WTC11 (cell line): ENCODE measurements at regions not wholly inside any gene's neighbourhood (a gene's known extent, or its start where the extent isn't known, plus 50 kb on each side); places are given as distances from the start of the nearest gene placed in this dataset.

Source experiments
- ATAC-seq: fragments of 200-7000 bp; cut with Tn5 transposase; 2 replicates; pipeline ENCODE4 v1.10.0; 2021; ENCODE audit warnings: mild to moderate bottlenecking, moderate library complexity
- CTCF ChIA-PET: fragments of 300-600 bp; sonication (Branson Sonifier 250); formaldehyde crosslinking; loops from one replicate; lab custom pipeline; 2021; ENCODE audit warnings: antibody characterized with exemption; lab: Charles Lee
- POLR2A ChIA-PET: fragments of 350-600 bp; sonication (Branson Sonifier 250); formaldehyde crosslinking; loops from one replicate; lab custom pipeline; 2021; ENCODE audit warnings: antibody characterized with exemption; lab: Charles Lee
- DNase-seq: peaks from one replicate; pipeline ENCODE4 v3.0.0; 2021; ENCODE audit warnings: low spot score
- H3K27ac Mint-ChIP-seq: 2 replicates; pipeline ENCODE4 v1.8.0; 2021; ENCODE audit warnings: mixed read lengths
- H3K27me3 Mint-ChIP-seq: 2 replicates; pipeline ENCODE4 v1.8.0; 2021; ENCODE audit warnings: low read depth, mild to moderate bottlenecking, moderate library complexity, mixed read lengths
- H3K36me3 Mint-ChIP-seq: 2 replicates; pipeline ENCODE4 v1.8.0; 2021; ENCODE audit warnings: mixed read lengths
- H3K4me1 Mint-ChIP-seq: 2 replicates; pipeline ENCODE4 v1.8.0; 2022; ENCODE audit warnings: mixed read lengths
- H3K4me3 Mint-ChIP-seq: 2 replicates; pipeline ENCODE4 v1.8.0; 2021; ENCODE audit warnings: mild to moderate bottlenecking, moderate library complexity, mixed read lengths
- H3K9me3 Mint-ChIP-seq: 2 replicates; pipeline ENCODE4 v1.8.0; 2021; ENCODE audit warnings: mixed read lengths
- ESRRA ChIP-seq: sonication (generic); formaldehyde crosslinking; IDR thresholded peaks from 2 replicates; pipeline ENCODE4 v1.8.1; 2022; ENCODE audit warnings: mild to moderate bottlenecking, missing genetic modification reagents, borderline replicate concordance
- FOXJ3 ChIP-seq: sonication (generic); formaldehyde crosslinking; IDR thresholded peaks from 2 replicates; pipeline ENCODE4 v1.9.0; 2021; ENCODE audit warnings: missing genetic modification reagents, mild to moderate bottlenecking, borderline replicate concordance
- HMGA2 ChIP-seq: fragments of 250-450 bp; sonication (Bioruptor Pico); IDR thresholded peaks from 2 replicates; pipeline ENCODE4 v1.4.0; 2021; ENCODE audit warnings: mild to moderate bottlenecking, moderate library complexity
- JUN ChIP-seq: sonication (generic); formaldehyde crosslinking; IDR thresholded peaks from 2 replicates; pipeline ENCODE4 v1.8.0; 2023; ENCODE audit warnings: mild to moderate bottlenecking, missing genetic modification reagents
- OVOL2 ChIP-seq: fragments of 250-450 bp; sonication (Bioruptor Pico); IDR thresholded peaks from 2 replicates; pipeline ENCODE4 v1.9.0; 2021; ENCODE audit warnings: mild to moderate bottlenecking, borderline replicate concordance
- RELA ChIP-seq: sonication (generic); formaldehyde crosslinking; IDR thresholded peaks from 2 replicates; pipeline ENCODE4 v1.8.1; 2022; ENCODE audit warnings: missing genetic modification reagents, mild to moderate bottlenecking, borderline replicate concordance
- ZNF232 ChIP-seq: sonication (generic); formaldehyde crosslinking; IDR thresholded peaks from 2 replicates; pipeline ENCODE4 v1.8.0; 2022; ENCODE audit warnings: mild to moderate bottlenecking, missing genetic modification reagents
- ZNF263 ChIP-seq: sonication (generic); formaldehyde crosslinking; IDR thresholded peaks from 2 replicates; pipeline ENCODE4 v1.8.1; 2022; ENCODE audit warnings: low read depth, mild to moderate bottlenecking, moderate library complexity, missing genetic modification reagents
- ZNF317 ChIP-seq: sonication (generic); formaldehyde crosslinking; IDR thresholded peaks from 2 replicates; pipeline ENCODE4 v1.8.1; 2023; ENCODE audit warnings: low read depth, mild to moderate bottlenecking, moderate library complexity, missing genetic modification reagents, borderline replicate concordance
- ZNF671 ChIP-seq: fragments of 250-450 bp; sonication (Bioruptor Pico); IDR thresholded peaks from 2 replicates; pipeline ENCODE4 v1.8.0; 2021; ENCODE audit warnings: mild to moderate bottlenecking
- TF ChIP-seq, protein P1 (sequence below): sonication (generic); formaldehyde crosslinking; IDR thresholded peaks from 2 replicates; pipeline ENCODE4 v1.8.0; 2022; ENCODE audit warnings: missing genetic modification reagents
- TF ChIP-seq, protein P2 (sequence below): fragments of 250-450 bp; sonication (Bioruptor Pico); IDR thresholded peaks from 2 replicates; pipeline ENCODE4 v1.8.0; 2021; ENCODE audit warnings: mild to moderate bottlenecking
- TF ChIP-seq, protein P3 (sequence below): sonication (generic); formaldehyde crosslinking; IDR thresholded peaks from 2 replicates; pipeline ENCODE4 v1.8.1; 2023; ENCODE audit warnings: mild to moderate bottlenecking, missing genetic modification reagents
- TF ChIP-seq, protein P4 (sequence below): fragments of 250-450 bp; sonication (Bioruptor Pico); IDR thresholded peaks from 2 replicates; pipeline ENCODE4 v1.9.0; 2021; ENCODE audit warnings: mild to moderate bottlenecking
- TF ChIP-seq, protein P5 (sequence below): sonication (generic); formaldehyde crosslinking; IDR thresholded peaks from 2 replicates; pipeline ENCODE4 v1.8.1; 2023; ENCODE audit warnings: mild to moderate bottlenecking, missing genetic modification reagents, borderline replicate concordance
- TF ChIP-seq, protein P6 (sequence below): sonication (generic); formaldehyde crosslinking; IDR thresholded peaks from 2 replicates; pipeline ENCODE4 v1.8.1; 2022; ENCODE audit warnings: low read depth, mild to moderate bottlenecking, moderate library complexity, missing genetic modification reagents, borderline replicate concordance
- TF ChIP-seq, protein P7 (sequence below): sonication (generic); formaldehyde crosslinking; IDR thresholded peaks from 2 replicates; pipeline ENCODE4 v1.8.1; 2022; ENCODE audit warnings: mild to moderate bottlenecking, missing genetic modification reagents, moderate library complexity, borderline replicate concordance
- TF ChIP-seq, protein P8 (sequence below): sonication (generic); formaldehyde crosslinking; IDR thresholded peaks from 2 replicates; pipeline ENCODE4 v1.8.1; 2022; ENCODE audit warnings: mild to moderate bottlenecking, moderate library complexity, missing genetic modification reagents

DNA sequence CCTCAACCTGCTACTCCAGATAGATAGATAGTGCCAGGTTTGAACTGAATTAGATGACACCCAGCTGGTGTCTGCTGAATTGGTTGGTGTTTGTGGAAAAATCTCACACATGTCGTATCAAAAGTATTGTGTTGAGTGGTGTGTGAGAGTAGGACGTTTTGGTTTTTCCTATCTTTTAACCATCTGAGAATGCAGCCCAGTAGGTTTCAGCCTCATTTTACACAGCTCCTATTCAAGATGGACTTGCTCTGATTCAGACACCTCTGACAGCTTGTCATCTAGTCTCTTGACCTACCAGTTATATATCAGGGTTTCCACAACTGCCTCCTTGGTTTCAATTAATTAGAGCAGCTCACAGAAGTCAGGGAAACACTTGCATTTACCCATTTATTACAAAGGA is 254.4 kb downstream of the KTN1 start:
- peaks cover 6% of the 10 kb centered on the region for H3K36me3 Mint-ChIP-seq
- H3K27ac Mint-ChIP-seq, result no peak overlapping the region
- H3K4me1 Mint-ChIP-seq, result no peaks in the 10 kb centered on the region
- no peak overlapping the region for H3K4me3 Mint-ChIP-seq
- ATAC-seq (no peak), DNase-seq (no peak)
- H3K9me3 Mint-ChIP-seq, result peaks cover 18% of the 10 kb centered on the region
- TF ChIP-seq HMGA2 (no peak), ESRRA (no peak), FOXJ3 (CRISPR knock-in tag) (no peak), OVOL2 (CRISPR knock-in tag) (no peak), JUN (CRISPR knock-in tag) (no peak)
- TF ChIP-seq, protein P1, sequence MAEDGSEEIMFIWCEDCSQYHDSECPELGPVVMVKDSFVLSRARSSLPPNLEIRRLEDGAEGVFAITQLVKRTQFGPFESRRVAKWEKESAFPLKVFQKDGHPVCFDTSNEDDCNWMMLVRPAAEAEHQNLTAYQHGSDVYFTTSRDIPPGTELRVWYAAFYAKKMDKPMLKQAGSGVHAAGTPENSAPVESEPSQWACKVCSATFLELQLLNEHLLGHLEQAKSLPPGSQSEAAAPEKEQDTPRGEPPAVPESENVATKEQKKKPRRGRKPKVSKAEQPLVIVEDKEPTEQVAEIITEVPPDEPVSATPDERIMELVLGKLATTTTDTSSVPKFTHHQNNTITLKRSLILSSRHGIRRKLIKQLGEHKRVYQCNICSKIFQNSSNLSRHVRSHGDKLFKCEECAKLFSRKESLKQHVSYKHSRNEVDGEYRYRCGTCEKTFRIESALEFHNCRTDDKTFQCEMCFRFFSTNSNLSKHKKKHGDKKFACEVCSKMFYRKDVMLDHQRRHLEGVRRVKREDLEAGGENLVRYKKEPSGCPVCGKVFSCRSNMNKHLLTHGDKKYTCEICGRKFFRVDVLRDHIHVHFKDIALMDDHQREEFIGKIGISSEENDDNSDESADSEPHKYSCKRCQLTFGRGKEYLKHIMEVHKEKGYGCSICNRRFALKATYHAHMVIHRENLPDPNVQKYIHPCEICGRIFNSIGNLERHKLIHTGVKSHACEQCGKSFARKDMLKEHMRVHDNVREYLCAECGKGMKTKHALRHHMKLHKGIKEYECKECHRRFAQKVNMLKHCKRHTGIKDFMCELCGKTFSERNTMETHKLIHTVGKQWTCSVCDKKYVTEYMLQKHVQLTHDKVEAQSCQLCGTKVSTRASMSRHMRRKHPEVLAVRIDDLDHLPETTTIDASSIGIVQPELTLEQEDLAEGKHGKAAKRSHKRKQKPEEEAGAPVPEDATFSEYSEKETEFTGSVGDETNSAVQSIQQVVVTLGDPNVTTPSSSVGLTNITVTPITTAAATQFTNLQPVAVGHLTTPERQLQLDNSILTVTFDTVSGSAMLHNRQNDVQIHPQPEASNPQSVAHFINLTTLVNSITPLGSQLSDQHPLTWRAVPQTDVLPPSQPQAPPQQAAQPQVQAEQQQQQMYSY, result no peak
- TF ChIP-seq, protein P2, sequence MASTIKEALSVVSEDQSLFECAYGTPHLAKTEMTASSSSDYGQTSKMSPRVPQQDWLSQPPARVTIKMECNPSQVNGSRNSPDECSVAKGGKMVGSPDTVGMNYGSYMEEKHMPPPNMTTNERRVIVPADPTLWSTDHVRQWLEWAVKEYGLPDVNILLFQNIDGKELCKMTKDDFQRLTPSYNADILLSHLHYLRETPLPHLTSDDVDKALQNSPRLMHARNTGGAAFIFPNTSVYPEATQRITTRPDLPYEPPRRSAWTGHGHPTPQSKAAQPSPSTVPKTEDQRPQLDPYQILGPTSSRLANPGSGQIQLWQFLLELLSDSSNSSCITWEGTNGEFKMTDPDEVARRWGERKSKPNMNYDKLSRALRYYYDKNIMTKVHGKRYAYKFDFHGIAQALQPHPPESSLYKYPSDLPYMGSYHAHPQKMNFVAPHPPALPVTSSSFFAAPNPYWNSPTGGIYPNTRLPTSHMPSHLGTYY (CRISPR knock-in tag), result no peak
- TF ChIP-seq, protein P3, sequence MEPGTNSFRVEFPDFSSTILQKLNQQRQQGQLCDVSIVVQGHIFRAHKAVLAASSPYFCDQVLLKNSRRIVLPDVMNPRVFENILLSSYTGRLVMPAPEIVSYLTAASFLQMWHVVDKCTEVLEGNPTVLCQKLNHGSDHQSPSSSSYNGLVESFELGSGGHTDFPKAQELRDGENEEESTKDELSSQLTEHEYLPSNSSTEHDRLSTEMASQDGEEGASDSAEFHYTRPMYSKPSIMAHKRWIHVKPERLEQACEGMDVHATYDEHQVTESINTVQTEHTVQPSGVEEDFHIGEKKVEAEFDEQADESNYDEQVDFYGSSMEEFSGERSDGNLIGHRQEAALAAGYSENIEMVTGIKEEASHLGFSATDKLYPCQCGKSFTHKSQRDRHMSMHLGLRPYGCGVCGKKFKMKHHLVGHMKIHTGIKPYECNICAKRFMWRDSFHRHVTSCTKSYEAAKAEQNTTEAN (CRISPR knock-in tag), result no peak
- TF ChIP-seq, protein P4, sequence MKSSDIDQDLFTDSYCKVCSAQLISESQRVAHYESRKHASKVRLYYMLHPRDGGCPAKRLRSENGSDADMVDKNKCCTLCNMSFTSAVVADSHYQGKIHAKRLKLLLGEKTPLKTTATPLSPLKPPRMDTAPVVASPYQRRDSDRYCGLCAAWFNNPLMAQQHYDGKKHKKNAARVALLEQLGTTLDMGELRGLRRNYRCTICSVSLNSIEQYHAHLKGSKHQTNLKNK, result no peak
- ChIA-PET CTCF (no interaction called here), POLR2A (no interaction called here)
- no peaks in the 10 kb centered on the region for H3K27me3 Mint-ChIP-seq

DNA sequence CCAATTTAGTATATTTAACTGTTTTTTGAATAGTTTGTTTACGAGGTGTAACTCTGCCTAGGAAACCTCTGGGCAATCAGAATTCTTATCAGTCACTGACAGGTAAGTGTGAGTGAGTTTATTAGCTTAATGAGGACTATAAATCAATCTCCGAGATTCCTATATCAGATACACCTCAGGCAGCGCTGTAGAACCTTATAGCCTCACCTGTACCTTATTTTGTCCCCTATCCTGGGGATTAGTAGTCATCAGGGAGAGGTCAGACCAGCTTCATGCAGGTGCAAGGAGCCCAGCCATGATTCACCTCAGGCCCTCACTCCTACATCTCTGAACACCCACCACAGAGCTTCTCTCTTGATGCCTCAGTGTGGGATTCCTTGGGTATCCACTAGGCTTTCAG is 256.0 kb downstream of the KTN1 start:
- CTCF ChIA-PET, result no interaction called here
- no peak overlapping the region for H3K27ac Mint-ChIP-seq
- peaks cover 24% of the 10 kb centered on the region for H3K9me3 Mint-ChIP-seq
- peaks cover 9% of the 10 kb centered on the region for H3K36me3 Mint-ChIP-seq
- TF ChIP-seq ZNF671 (CRISPR knock-in tag), result no peak
- TF ChIP-seq ZNF232 (CRISPR knock-in tag), result no peak
- H3K27me3 Mint-ChIP-seq, result no peaks in the 10 kb centered on the region
- no peak for DNase-seq
- ATAC-seq, result no peak
- H3K4me3 Mint-ChIP-seq, result no peak overlapping the region
- POLR2A ChIA-PET, result no interaction called here
- no peaks in the 10 kb centered on the region for H3K4me1 Mint-ChIP-seq

DNA sequence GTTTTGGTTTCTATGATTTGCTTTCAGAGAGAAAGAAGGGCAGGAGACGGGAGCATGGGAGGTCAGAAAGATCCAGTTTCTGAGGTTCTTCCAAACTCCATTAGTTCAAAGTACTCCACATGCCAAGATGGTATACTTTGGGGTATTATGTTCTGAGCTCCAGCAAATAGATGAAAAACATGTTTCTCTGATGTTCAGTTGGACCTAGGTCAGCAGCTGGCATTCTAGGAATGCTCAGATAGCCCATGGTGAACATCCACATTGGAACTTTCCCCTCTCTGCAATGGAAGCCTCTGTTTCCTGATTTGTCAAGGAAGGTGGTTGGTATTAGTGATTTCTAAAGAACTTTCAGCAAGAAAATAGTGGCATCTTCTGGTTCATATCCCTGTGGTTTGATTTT is 257.5 kb downstream of the KTN1 start:
- H3K27me3 Mint-ChIP-seq, result no peaks in the 10 kb centered on the region
- peaks cover 9% of the 10 kb centered on the region for H3K36me3 Mint-ChIP-seq
- DNase-seq (no peak), ATAC-seq (no peak)
- no peak for TF ChIP-seq ZNF317 (CRISPR knock-in tag)
- TF ChIP-seq ZNF263 (CRISPR knock-in tag), result no peak
- TF ChIP-seq RELA (CRISPR knock-in tag), result no peak
- TF ChIP-seq, protein P5, sequence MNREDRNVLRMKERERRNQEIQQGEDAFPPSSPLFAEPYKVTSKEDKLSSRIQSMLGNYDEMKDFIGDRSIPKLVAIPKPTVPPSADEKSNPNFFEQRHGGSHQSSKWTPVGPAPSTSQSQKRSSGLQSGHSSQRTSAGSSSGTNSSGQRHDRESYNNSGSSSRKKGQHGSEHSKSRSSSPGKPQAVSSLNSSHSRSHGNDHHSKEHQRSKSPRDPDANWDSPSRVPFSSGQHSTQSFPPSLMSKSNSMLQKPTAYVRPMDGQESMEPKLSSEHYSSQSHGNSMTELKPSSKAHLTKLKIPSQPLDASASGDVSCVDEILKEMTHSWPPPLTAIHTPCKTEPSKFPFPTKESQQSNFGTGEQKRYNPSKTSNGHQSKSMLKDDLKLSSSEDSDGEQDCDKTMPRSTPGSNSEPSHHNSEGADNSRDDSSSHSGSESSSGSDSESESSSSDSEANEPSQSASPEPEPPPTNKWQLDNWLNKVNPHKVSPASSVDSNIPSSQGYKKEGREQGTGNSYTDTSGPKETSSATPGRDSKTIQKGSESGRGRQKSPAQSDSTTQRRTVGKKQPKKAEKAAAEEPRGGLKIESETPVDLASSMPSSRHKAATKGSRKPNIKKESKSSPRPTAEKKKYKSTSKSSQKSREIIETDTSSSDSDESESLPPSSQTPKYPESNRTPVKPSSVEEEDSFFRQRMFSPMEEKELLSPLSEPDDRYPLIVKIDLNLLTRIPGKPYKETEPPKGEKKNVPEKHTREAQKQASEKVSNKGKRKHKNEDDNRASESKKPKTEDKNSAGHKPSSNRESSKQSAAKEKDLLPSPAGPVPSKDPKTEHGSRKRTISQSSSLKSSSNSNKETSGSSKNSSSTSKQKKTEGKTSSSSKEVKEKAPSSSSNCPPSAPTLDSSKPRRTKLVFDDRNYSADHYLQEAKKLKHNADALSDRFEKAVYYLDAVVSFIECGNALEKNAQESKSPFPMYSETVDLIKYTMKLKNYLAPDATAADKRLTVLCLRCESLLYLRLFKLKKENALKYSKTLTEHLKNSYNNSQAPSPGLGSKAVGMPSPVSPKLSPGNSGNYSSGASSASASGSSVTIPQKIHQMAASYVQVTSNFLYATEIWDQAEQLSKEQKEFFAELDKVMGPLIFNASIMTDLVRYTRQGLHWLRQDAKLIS (CRISPR knock-in tag), result no peak
- TF ChIP-seq, protein P6, sequence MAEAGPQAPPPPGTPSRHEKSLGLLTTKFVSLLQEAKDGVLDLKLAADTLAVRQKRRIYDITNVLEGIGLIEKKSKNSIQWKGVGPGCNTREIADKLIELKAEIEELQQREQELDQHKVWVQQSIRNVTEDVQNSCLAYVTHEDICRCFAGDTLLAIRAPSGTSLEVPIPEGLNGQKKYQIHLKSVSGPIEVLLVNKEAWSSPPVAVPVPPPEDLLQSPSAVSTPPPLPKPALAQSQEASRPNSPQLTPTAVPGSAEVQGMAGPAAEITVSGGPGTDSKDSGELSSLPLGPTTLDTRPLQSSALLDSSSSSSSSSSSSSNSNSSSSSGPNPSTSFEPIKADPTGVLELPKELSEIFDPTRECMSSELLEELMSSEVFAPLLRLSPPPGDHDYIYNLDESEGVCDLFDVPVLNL (CRISPR knock-in tag), result no peak
- TF ChIP-seq, protein P7, sequence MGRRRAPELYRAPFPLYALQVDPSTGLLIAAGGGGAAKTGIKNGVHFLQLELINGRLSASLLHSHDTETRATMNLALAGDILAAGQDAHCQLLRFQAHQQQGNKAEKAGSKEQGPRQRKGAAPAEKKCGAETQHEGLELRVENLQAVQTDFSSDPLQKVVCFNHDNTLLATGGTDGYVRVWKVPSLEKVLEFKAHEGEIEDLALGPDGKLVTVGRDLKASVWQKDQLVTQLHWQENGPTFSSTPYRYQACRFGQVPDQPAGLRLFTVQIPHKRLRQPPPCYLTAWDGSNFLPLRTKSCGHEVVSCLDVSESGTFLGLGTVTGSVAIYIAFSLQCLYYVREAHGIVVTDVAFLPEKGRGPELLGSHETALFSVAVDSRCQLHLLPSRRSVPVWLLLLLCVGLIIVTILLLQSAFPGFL (CRISPR knock-in tag), result no peak
- TF ChIP-seq HMGA2, result no peak
- TF ChIP-seq, protein P8, sequence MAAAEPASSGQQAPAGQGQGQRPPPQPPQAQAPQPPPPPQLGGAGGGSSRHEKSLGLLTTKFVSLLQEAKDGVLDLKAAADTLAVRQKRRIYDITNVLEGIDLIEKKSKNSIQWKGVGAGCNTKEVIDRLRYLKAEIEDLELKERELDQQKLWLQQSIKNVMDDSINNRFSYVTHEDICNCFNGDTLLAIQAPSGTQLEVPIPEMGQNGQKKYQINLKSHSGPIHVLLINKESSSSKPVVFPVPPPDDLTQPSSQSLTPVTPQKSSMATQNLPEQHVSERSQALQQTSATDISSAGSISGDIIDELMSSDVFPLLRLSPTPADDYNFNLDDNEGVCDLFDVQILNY (CRISPR knock-in tag), result no peak
- ChIA-PET POLR2A (no interaction called here), CTCF (no interaction called here)
- H3K9me3 Mint-ChIP-seq, result peaks cover 24% of the 10 kb centered on the region
- no peak overlapping the region for H3K4me3 Mint-ChIP-seq
- H3K27ac Mint-ChIP-seq, result no peak overlapping the region
- no peaks in the 10 kb centered on the region for H3K4me1 Mint-ChIP-seq
